ENCODE measurements at regions not wholly inside any gene's neighbourhood (a gene's known extent, or its start where the extent isn't known, plus 50 kb on each side); places are given as distances from the start of the nearest gene placed in this dataset.

DNA sequence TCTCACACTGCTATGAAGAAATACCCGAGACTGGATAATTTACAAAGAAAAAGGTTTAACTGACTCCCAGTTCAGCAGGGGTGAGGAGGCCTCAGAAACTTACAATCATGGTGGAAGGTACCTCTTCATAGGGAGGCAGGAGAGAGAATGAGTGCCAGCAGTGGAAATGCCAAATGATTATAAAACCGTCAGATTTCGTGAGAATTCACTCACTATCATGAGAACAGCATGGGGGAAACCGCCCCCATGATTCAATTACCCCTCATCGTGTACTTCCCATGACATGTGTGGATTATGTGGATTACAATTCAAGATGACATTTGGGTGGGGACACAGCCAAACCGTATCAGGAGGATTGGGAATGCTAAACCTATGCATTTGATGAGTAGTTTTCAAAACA, 380.3 kb upstream of the SPHKAP start:
- no peak for TF ChIP-seq POLR2A (IDR thresholded peaks at IDR 0.05; ENCODE audit: low read depth, low read length)
- no peak for FAIRE-seq
- DNase-seq (ENCODE audit: insufficient read length, low spot score), result no peak

DNA sequence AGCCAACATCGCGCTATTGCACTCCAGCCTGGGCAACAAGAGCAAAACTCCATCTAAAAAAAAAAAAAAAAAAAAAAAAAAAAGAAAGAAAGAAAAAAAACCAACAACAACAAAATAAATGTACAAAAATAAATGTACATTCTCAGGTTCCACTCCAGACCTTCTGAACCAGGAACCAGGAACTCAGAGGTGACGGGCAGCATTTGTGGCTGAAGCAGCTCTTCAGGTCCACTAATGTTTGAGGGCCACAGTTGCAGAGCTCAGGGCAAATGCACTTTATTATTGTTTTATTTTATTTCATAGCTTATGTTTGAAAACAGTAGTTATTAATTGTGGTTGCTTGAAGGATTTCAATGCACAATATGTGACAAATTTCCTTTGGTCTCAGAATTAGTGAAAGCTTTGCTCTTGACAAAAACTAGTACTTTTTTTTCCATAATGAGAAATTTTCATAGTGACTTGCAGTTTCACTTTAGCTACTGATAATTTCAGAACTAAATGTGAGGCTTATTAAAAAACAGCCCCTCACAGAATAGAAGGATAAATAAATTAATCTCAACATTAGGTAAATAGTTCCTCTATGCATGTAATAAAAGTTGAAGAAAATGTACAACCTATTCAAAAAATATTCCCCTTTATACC, 378.4 kb upstream of the SPHKAP start:
- TF ChIP-seq POLR2A (IDR thresholded peaks at IDR 0.05; ENCODE audit: low read depth, low read length), result no peak
- no peak for FAIRE-seq
- DNase-seq (ENCODE audit: insufficient read length, low spot score), result no peak

DNA sequence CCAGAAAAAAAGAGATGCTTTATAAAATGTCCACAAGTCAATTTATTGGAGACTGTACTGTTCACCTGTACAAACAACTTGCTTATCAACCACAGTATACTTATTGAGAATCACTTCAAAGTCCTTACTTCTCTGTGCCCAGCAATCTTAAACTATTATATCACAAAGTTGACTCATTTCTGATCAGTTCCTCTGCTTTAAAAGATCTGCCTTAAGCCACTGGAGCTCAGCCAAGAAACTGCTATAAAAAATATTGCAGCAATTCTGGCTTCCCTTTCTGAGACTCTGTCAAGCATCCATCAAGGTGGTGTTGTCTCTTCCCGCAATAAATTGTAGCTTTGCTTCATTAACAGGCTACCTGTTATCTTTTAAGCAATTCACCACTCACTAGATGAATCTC, 375.2 kb upstream of the SPHKAP start:
- TF ChIP-seq POLR2A (IDR thresholded peaks at IDR 0.05; ENCODE audit: low read depth, low read length), result no peak
- DNase-seq (ENCODE audit: insufficient read length, low spot score) (no peak), FAIRE-seq (peak; percentile 50)

GRCh38 chr2:228549441-228550007, 368.0 kb upstream of the SPHKAP start:
- no peak for DNase-seq (ENCODE audit: insufficient read length, low spot score)
- no peak for FAIRE-seq
- no peak for TF ChIP-seq POLR2A (IDR thresholded peaks at IDR 0.05; ENCODE audit: low read depth, low read length)

- FAIRE-seq (no peak), DNase-seq (ENCODE audit: insufficient read length, low spot score) (no peak)
Measured at GRCh38 chr2:228548230-228548629, 366.7 kb upstream of the SPHKAP start.

GRCh38 chr2:228545748-228546145, 364.3 kb upstream of the SPHKAP start:
- no peak for DNase-seq (ENCODE audit: insufficient read length, low spot score)
- TF ChIP-seq POLR2A (IDR thresholded peaks at IDR 0.05; ENCODE audit: low read depth, low read length), result no peak
- FAIRE-seq, result no peak

More at GRCh38 chr2:228548230-228548629, 366.7 kb upstream of the SPHKAP start:
- no peak for TF ChIP-seq POLR2A (IDR thresholded peaks at IDR 0.05; ENCODE audit: low read depth, low read length)

DNA sequence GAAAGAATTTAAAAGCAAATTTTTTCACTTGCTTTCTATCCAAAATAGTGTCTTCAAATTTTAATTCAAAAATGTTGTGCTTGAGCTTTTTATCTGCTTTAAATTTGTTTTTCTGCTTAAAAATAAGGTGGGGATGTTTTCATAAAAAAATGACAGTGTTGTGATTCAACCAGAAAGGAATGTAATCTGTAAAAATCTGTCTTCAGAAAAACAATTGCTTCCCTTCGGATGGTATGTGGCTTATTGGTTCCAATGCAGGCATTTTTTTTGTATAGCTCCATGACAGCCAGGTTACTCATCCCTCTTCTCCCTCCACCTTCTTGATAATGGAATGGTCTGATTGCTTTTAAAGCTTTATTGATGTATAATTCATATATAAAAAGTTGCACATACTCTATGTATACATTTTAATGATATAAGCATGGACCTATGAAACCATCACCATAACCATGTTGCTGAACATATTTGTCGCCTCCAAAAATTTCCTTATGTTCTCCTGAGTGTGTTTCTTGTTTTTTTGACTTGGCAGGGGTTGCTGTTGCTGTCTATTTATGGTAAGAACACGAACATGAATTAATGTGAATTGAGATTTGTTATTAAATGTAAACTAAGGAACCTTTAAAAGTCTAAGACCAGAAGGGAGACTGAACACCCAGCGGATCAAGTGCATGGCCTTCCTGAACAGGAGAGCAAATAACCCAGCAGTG, 363.7 kb upstream of the SPHKAP start:
- DNase-seq (ENCODE audit: insufficient read length, low spot score) (peak; percentile 12), FAIRE-seq (peak; percentile 87)
- no peak for TF ChIP-seq POLR2A (IDR thresholded peaks at IDR 0.05; ENCODE audit: low read depth, low read length)

- FAIRE-seq (no peak), DNase-seq (ENCODE audit: insufficient read length, low spot score) (no peak)
- TF ChIP-seq POLR2A (IDR thresholded peaks at IDR 0.05; ENCODE audit: low read depth, low read length), result no peak
Measured at GRCh38 chr2:228543117-228543516, 361.6 kb upstream of the SPHKAP start.

GRCh38 chr2:228542277-228542676, 360.8 kb upstream of the SPHKAP start:
- no peak for FAIRE-seq
- no peak for TF ChIP-seq POLR2A (IDR thresholded peaks at IDR 0.05; ENCODE audit: low read depth, low read length)
- no peak for DNase-seq (ENCODE audit: insufficient read length, low spot score)

DNA sequence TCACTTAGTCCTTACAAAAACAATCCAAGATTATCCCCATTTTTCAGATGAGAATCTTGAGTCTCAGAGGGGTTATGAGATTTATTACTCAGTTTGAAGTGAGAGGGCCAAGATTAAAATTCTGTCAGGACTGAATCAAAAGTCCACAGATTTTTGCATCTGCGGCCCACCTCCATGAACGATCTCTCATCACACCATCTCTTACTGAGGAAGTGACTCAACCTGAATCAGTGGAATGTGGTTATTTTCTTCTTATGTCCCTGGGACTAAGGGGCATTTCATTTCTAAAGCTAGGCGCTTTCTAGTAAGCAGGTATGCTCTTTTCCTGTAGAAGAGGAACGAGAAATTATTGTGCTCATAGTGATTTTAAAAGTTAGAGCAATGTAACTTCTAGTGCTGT, 360.3 kb upstream of the SPHKAP start:
- DNase-seq (ENCODE audit: insufficient read length, low spot score) (peak; percentile 12), FAIRE-seq (peak; percentile 83)
- no peak for TF ChIP-seq POLR2A (IDR thresholded peaks at IDR 0.05; ENCODE audit: low read depth, low read length)

GRCh38 chr2:228540976-228541375, 359.5 kb upstream of the SPHKAP start:
- FAIRE-seq (no peak), DNase-seq (ENCODE audit: insufficient read length, low spot score) (no peak)
- TF ChIP-seq POLR2A (IDR thresholded peaks at IDR 0.05; ENCODE audit: low read depth, low read length), result no peak

DNA sequence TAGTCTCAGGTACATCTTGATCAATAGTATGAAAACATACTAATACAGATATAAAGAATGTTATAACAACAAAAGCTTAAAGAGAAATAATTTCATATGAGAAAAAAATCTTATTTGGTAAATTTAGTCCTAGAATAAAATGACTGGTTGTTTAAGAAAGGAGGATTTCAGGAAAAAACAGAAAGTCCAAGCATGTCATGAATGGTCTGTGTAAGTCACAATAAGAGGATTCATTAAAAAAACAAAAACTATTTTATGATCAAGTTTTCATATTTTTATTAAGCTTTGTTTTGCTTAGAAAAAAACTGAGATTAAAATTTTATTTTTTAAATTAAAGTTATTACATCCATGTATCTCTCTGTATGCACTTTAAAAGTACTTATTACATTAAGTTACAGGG, 353.9 kb upstream of the SPHKAP start:
- FAIRE-seq (no peak), DNase-seq (ENCODE audit: insufficient read length, low spot score) (no peak)
- TF ChIP-seq POLR2A (IDR thresholded peaks at IDR 0.05; ENCODE audit: low read depth, low read length), result no peak

DNA sequence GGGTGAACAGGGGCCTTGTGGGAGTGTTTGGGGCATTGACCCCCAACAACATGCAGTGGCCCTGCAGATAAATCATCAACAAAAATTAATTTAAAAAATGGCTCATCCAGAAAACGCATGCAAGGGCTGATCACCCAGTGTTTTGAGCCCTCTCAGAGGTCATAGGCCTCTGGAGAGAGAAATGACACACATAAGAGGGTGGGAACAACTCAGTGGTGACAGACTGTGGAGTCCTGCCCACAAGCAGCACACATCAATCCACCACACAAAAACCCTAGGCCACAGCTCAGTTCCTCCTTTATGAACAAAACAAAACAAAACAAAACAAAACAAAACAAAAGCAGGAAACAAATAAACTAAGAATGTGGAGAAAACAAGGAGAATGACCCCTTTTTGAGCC, 351.7 kb upstream of the SPHKAP start:
- FAIRE-seq (no peak), DNase-seq (ENCODE audit: insufficient read length, low spot score) (no peak)
- TF ChIP-seq POLR2A (IDR thresholded peaks at IDR 0.05; ENCODE audit: low read depth, low read length), result no peak

GRCh38 chr2:228532233-228532632, 350.7 kb upstream of the SPHKAP start:
- TF ChIP-seq POLR2A (IDR thresholded peaks at IDR 0.05; ENCODE audit: low read depth, low read length), result no peak
- no peak for FAIRE-seq
- no peak for DNase-seq (ENCODE audit: insufficient read length, low spot score)

Measured in H54 (cell line).